Ishikawa (cell line): ENCODE measurements at regions not wholly inside any gene's neighbourhood (a gene's known extent, or its start where the extent isn't known, plus 50 kb on each side); places are given as distances from the start of the nearest gene placed in this dataset.

ENCODE experiments used
- CEBPB ChIP-seq: IDR thresholded peaks from 2 replicates; pipeline ENCODE4 v1.6.1; 2012
- CREB1 ChIP-seq: IDR thresholded peaks from 2 replicates; pipeline ENCODE4 v1.6.1; 2012; ENCODE audit warnings: low read depth
- EGR1 ChIP-seq: IDR thresholded peaks from 2 replicates; pipeline ENCODE4 v1.6.1; 2012
- EP300 ChIP-seq: IDR thresholded peaks from 2 replicates; pipeline ENCODE4 v1.6.1; 2012; ENCODE audit warnings: borderline replicate concordance
- FOXM1 ChIP-seq: IDR thresholded peaks from 2 replicates; pipeline ENCODE4 v1.6.1; 2012; ENCODE audit warnings: low read depth, borderline replicate concordance
- NFIC ChIP-seq: IDR thresholded peaks from 2 replicates; pipeline ENCODE4 v1.6.1; 2012
- RAD21 ChIP-seq: IDR thresholded peaks from 2 replicates; pipeline ENCODE4 v1.6.1; 2012; ENCODE audit warnings: low read depth
- TAF1 ChIP-seq: IDR thresholded peaks from 2 replicates; pipeline ENCODE4 v1.6.1; 2012; ENCODE audit warnings: low read depth, mild to moderate bottlenecking
- TCF12 ChIP-seq: IDR thresholded peaks from 2 replicates; pipeline ENCODE4 v1.6.1; 2012; ENCODE audit warnings: low read depth
- TEAD4 ChIP-seq: IDR thresholded peaks from 2 replicates; pipeline ENCODE4 v1.6.1; 2012
- YY1 ChIP-seq: IDR thresholded peaks from 2 replicates; pipeline ENCODE4 v1.6.1; 2012; ENCODE audit warnings: low read depth
- TF ChIP-seq, protein P1 (sequence below): IDR thresholded peaks from 2 replicates; pipeline ENCODE4 v1.6.1; 2012; ENCODE audit warnings: low read depth, mild to moderate bottlenecking
- TF ChIP-seq, protein P2 (sequence below): IDR thresholded peaks from 2 replicates; pipeline ENCODE4 v1.6.1; 2012

DNA sequence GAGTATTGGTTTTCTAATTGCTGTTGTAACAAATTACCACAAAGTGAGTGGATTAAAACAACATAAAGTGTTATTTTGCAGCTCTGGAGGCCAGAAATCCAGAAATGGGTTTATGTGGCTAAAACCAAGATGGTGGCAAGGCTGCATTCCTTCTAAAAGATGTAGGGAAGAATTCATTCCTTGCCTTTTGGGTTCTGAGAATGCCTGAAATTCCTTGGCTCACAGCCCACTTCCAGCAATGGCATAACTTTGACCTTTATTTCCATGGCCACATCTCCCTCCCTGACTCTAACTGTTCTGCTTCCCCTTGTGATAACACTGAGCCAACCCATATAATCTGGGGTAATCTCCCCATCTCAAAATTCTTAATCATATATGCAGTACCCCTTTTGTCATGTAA, 269.6 kb upstream of the RPL38 start:
- no peak for TF ChIP-seq NFIC
- no peak for TF ChIP-seq CREB1
- TF ChIP-seq TEAD4: 0 out of 2 replicates have a peak, but pooled peaks have one; percentile 5
- TF ChIP-seq YY1: no peak
- TF ChIP-seq, protein P1, sequence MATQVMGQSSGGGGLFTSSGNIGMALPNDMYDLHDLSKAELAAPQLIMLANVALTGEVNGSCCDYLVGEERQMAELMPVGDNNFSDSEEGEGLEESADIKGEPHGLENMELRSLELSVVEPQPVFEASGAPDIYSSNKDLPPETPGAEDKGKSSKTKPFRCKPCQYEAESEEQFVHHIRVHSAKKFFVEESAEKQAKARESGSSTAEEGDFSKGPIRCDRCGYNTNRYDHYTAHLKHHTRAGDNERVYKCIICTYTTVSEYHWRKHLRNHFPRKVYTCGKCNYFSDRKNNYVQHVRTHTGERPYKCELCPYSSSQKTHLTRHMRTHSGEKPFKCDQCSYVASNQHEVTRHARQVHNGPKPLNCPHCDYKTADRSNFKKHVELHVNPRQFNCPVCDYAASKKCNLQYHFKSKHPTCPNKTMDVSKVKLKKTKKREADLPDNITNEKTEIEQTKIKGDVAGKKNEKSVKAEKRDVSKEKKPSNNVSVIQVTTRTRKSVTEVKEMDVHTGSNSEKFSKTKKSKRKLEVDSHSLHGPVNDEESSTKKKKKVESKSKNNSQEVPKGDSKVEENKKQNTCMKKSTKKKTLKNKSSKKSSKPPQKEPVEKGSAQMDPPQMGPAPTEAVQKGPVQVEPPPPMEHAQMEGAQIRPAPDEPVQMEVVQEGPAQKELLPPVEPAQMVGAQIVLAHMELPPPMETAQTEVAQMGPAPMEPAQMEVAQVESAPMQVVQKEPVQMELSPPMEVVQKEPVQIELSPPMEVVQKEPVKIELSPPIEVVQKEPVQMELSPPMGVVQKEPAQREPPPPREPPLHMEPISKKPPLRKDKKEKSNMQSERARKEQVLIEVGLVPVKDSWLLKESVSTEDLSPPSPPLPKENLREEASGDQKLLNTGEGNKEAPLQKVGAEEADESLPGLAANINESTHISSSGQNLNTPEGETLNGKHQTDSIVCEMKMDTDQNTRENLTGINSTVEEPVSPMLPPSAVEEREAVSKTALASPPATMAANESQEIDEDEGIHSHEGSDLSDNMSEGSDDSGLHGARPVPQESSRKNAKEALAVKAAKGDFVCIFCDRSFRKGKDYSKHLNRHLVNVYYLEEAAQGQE: no peak
- TF ChIP-seq EP300: no peak
- TF ChIP-seq EGR1: no peak
- no peak for TF ChIP-seq FOXM1
- TF ChIP-seq CEBPB: no peak
- TF ChIP-seq, protein P2, sequence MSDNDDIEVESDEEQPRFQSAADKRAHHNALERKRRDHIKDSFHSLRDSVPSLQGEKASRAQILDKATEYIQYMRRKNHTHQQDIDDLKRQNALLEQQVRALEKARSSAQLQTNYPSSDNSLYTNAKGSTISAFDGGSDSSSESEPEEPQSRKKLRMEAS: no peak
- TF ChIP-seq TCF12: no peak
- no peak for TF ChIP-seq TAF1
- TF ChIP-seq RAD21: no peak
